ENCODE measurements at regions not wholly inside any gene's neighbourhood (a gene's known extent, or its start where the extent isn't known, plus 50 kb on each side); places are given as distances from the start of the nearest gene placed in this dataset.

DNA sequence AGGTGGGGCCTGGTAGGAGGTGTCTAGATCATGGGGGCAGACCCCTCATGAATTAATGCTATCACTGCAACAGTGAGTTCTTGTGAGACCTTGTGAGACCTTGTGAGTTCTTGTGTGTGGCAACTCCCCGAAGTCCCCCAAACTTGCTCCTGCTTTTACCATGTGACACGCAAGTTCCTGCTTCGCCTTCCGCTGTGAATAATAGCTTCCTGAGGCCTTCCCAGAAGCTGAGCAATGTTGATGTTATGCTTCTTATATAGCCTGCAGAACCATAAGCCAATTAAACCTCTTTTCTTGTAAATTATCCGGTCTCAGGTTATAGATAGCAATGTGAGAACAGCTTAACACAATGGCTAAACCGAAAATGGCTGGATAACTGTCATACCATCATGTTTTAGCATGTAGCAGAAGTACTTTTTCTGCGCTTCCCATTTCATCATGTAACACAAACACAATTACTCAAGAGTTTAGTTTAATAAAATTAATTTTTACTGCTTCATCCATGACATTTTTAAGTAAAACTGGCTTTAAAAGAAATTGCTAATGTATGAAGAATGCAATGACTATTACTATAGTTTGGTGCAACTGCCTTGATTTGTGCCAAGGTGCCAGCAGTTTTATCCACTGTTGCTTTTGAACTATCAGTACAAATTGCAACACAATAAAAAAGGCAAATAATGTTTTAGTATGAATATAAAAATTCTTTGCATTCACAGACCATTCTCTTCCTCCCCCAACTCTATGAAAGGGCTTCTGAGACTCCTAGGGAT is 87.7 kb upstream of the TMEM168 start:
- DNase-seq, result peak; percentile 22

- no peak for DNase-seq
These were observed 86.7 kb upstream of the TMEM168 start for GRCh38 chr7:112876877-112877276.

DNA sequence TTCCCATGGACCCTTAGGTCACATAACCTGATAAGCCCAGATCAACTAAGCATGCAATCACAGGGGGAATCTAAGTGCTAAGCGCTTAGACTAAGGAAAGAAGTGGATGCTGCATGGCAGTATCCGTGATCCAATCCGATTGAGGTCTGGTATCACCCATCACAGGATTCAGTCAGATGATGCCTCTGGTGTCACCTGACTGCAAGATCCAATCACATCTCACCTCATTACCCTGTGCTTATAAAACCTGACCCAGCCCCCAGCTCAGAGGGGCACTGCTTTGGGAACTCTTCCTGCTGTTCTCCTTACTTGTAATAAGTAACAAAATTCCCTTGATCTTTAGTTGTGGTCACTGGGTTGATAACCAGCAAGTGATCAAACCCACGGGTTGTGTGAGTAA is 84.7 kb upstream of the TMEM168 start:
- DNase-seq, result no peak

DNA sequence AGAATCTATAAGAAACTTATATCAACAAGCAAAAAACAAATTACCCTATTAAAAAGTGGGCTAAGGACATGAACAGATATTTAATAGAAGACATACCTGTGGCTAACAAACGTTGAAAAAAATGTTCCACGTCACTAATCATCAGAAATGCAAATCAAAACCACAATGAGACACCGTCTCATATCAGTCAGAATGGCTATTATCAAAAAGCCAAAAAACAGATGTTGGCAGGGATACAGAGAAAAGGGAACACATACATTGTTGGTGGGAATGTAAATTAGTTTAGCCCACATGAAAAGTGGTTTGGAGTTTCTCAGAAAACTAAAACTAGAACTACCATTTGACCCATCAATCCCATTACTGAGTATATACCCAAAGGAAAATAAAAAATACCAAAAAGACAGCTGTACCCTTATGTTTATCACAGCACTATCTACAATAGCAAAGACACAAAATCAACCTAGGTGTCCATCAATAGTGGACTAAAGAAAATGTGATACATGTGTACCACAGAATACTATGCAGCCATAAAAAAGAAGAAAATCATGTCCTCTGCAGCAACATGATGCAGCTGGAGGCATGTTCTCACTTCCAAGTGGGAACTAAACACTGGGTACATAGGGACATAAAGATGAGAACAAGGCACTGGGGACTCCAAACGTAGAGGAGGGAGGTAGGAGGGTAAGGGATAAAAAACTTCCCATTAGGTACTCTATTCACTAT is 83.8 kb upstream of the TMEM168 start:
- DNase-seq, result no peak

DNA sequence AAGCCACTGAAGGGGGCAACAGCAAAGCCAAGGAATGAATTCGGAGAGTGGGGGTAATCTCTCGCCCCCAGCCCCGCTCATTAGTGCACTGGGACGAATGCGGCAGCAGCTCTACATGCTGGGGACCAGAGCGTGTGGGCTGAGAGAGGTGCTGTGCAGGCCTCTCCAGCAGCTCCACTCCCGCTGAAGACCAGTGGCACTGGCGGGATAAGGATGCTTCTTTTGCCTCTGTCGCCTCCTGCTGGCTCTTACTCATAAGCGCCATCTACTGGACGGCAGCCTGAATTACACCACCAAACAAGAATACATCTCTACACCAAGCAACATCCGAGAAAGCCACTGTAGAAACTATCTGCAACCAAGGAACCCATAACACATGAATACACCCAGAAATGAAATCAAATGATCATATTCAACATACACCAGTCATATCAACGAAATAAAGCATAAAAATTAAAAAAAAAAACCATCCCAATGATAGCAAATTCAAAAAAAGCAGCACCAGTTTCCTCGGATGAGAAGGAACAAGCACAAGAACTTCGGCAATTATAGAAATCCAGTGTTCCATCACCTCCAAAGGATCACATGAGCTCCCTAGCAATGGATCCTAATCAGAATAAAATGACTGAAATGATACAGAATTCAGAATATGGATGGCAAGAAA is 79.0 kb upstream of the TMEM168 start:
- DNase-seq, result peak; percentile 52

- no peak for DNase-seq
These were observed 78.4 kb upstream of the TMEM168 start for GRCh38 chr7:112868609-112869008.

DNA sequence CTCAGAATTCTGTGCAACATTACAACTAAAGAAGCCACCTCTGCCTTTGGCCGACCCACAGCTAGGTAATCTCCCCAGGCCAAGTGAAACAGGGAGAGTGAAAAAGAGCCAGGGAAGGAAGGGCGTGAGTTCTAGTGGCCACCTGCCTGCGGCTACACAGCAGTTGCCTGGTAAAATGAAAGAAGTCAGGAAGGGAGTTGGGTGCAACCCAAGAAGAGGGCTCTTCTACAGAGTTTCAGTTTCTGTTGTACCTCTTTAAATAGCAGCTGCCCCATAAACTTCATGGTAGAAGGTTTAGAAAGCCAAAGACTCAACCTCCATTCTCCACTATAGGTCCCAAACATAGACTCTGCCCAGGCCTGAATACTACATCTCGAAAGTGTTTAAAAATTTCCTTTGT is 76.2 kb upstream of the TMEM168 start:
- no peak for DNase-seq

- DNase-seq, result no peak
These were observed 74.2 kb upstream of the TMEM168 start for GRCh38 chr7:112864380-112864779.

DNA sequence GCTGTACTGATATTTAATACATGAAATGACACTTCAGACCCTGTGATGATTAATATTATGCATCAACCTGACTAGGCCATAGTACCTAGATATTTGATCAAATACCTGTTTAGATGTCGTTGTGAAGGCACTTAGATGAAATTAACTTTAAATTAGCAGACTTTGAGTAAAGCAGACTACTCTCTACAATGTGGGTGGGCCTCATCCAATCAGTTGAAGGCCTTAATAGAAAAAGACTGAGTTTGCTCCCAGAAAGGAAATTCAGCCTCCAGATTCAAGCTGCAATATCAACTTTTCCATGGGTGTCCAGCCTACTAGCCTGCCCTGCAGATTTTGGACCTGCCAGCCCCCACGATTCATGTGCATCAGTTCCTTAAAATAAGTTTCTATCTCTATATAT is 68.6 kb upstream of the TMEM168 start:
- no peak for DNase-seq

DNA sequence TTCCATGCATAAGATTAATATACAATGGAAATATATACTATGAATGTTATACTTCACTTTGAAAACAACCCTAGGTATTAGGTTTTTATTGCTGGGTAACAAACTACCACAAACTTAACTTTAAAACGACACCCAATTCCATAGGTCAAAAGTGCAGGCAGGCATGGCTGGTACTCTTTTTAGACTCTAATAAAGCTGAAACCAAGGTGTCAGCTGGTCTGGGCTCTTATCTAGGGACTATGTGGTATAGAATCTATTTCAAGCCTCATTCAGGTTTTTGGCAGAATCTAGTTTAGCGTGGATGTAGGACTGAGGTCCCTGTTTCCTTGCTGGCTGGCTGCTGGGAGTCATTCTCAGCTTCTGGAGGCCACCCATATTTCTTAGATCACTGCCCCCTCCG is 65.0 kb upstream of the TMEM168 start:
- no peak for DNase-seq

- no peak for DNase-seq
These were observed 64.0 kb upstream of the TMEM168 start for GRCh38 chr7:112854169-112854568.

DNA sequence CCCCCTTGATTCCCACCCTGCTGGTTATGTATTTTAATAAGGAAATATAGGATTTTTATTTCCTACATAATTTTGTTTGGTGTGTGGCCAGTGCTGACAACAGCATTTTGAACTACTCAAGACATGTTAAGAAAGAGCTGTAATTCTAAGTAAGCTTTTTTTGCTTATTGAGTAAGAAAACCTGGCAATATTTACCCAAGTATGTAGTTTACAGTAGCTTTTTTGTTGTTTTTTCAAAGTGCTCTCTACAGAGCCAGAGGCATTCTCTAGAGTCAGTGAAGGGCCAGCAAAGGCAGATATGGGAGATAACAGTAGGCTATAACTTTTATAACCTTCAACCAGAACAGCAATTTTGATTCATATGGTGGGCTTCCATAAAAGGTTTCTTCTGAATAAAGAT is 63.2 kb upstream of the TMEM168 start:
- DNase-seq, result no peak

DNA sequence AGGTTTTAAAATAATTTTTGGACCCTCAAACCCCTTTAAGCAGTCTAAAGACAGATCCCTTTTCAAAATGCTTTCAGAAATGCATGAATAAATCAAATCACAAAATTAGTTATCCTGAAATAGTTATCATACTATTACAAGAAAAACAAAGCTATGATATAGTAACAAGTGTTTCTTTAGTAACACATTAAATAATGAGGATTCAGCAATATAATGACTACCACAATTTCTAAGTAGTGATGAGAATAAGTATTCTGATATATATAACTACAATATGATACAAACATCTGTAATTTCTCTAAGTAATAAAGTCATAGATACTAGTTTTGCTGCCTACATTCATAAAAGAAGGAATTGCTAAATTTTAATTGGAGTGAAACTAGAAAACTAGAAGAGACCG is 53.0 kb upstream of the TMEM168 start:
- DNase-seq, result no peak
